ENCODE measurements at regions not wholly inside any gene's neighbourhood (a gene's known extent, or its start where the extent isn't known, plus 50 kb on each side); places are given as distances from the start of the nearest gene placed in this dataset.
"Not testable (repeated sequence)": the region's sequence is repeated elsewhere in the genome, so short reads cannot be mapped to it uniquely, and the experiment has no call there.

- Histone ChIP-seq H3K36me3 (ENCODE audit: control insufficient read depth, insufficient read depth, low read length) (no peaks in the 10 kb centered on the region), H3K27ac (ENCODE audit: low read depth, low read length) (no peak overlapping the region), H3K4me1 (ENCODE audit: control insufficient read depth, insufficient read depth, low read length) (no peaks in the 10 kb centered on the region), H3K27me3 (ENCODE audit: control insufficient read depth, insufficient read depth, low read length) (no peaks in the 10 kb centered on the region), H3K4me3 (ENCODE audit: low read depth, low read length) (no peak overlapping the region), H3K9me3 (ENCODE audit: control insufficient read depth, insufficient read depth, low read length) (peaks cover 6% of the 10 kb centered on the region)
- no peak for DNase-seq (ENCODE audit: low read depth in 4 of 6, low spot score in 6 of 6)
Measured at GRCh38 chr14:59009967-59010366, 178.5 kb upstream of the DAAM1 start.

- Histone ChIP-seq H3K9me3 (ENCODE audit: control insufficient read depth, insufficient read depth, low read length) (peaks cover 6% of the 10 kb centered on the region), H3K4me3 (ENCODE audit: low read depth, low read length) (no peak overlapping the region), H3K4me1 (ENCODE audit: control insufficient read depth, insufficient read depth, low read length) (no peaks in the 10 kb centered on the region), H3K27me3 (ENCODE audit: control insufficient read depth, insufficient read depth, low read length) (no peaks in the 10 kb centered on the region), H3K27ac (ENCODE audit: low read depth, low read length) (no peak overlapping the region), H3K36me3 (ENCODE audit: control insufficient read depth, insufficient read depth, low read length) (no peaks in the 10 kb centered on the region)
- DNase-seq (ENCODE audit: low read depth in 4 of 6, low spot score in 6 of 6), result no peak
- 87% methylated on average over 5 of the region's 7 CpGs for WGBS (ENCODE audit: insufficient coverage)
Measured at GRCh38 chr14:59013672-59014298, 174.7 kb upstream of the DAAM1 start.

DNA sequence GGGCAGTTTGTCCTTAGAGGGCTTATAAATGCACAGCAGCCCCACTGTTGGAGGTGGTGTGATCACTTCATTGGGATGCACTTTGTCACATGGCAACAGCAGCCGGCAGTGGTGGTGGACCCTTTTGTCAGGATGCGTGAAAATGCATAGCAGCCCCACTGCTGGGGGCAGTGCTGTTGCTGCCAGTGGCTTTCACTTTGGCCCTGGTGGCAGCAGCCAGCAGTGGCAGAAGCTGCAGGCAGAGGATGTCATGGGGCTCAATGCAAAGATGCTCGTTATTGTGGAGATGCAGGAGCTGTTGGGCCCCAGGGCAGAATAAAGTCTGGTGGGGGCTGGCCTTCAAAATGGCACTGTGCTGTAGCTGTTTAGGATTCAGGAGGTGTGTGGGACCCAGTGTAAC lies 173.0 kb upstream of the DAAM1 start:
- Histone ChIP-seq H3K4me1 (ENCODE audit: control insufficient read depth, insufficient read depth, low read length) (no peaks in the 10 kb centered on the region), H3K4me3 (ENCODE audit: low read depth, low read length) (no peak overlapping the region), H3K9me3 (ENCODE audit: control insufficient read depth, insufficient read depth, low read length) (peaks cover 6% of the 10 kb centered on the region), H3K27me3 (ENCODE audit: control insufficient read depth, insufficient read depth, low read length) (no peaks in the 10 kb centered on the region), H3K36me3 (ENCODE audit: control insufficient read depth, insufficient read depth, low read length) (no peaks in the 10 kb centered on the region), H3K27ac (ENCODE audit: low read depth, low read length) (no peak overlapping the region)
- 27% methylated on average over 3 of the region's 3 CpGs for WGBS (ENCODE audit: insufficient coverage)
- no peak for DNase-seq (ENCODE audit: low read depth in 4 of 6, low spot score in 6 of 6)

- Histone ChIP-seq H3K4me1 (ENCODE audit: control insufficient read depth, insufficient read depth, low read length) (no peaks in the 10 kb centered on the region), H3K27ac (ENCODE audit: low read depth, low read length) (no peak overlapping the region), H3K36me3 (ENCODE audit: control insufficient read depth, insufficient read depth, low read length) (no peaks in the 10 kb centered on the region), H3K4me3 (ENCODE audit: low read depth, low read length) (no peak overlapping the region), H3K27me3 (ENCODE audit: control insufficient read depth, insufficient read depth, low read length) (no peaks in the 10 kb centered on the region), H3K9me3 (ENCODE audit: control insufficient read depth, insufficient read depth, low read length) (peaks cover 5% of the 10 kb centered on the region)
- DNase-seq (ENCODE audit: low read depth in 4 of 6, low spot score in 6 of 6), result peak in 1 of 6 donors; percentile 31
- 100% methylated on average over 1 of the region's 5 CpGs for WGBS (ENCODE audit: insufficient coverage)
Measured at GRCh38 chr14:59017285-59017965, 171.0 kb upstream of the DAAM1 start.

- Histone ChIP-seq H3K4me1 (ENCODE audit: control insufficient read depth, insufficient read depth, low read length) (no peaks in the 10 kb centered on the region), H3K9me3 (ENCODE audit: control insufficient read depth, insufficient read depth, low read length) (peaks cover 2% of the 10 kb centered on the region), H3K27me3 (ENCODE audit: control insufficient read depth, insufficient read depth, low read length) (no peaks in the 10 kb centered on the region), H3K36me3 (ENCODE audit: control insufficient read depth, insufficient read depth, low read length) (no peaks in the 10 kb centered on the region), H3K27ac (ENCODE audit: low read depth, low read length) (no peak overlapping the region), H3K4me3 (ENCODE audit: low read depth, low read length) (no peak overlapping the region)
- DNase-seq (ENCODE audit: low read depth in 4 of 6, low spot score in 6 of 6), result no peak
- no CpG with 5 or more reads among the region's 2 CpGs for WGBS (ENCODE audit: insufficient coverage)
Measured at GRCh38 chr14:59018460-59018859, 170.0 kb upstream of the DAAM1 start.

- 79% methylated on average over 3 of the region's 3 CpGs for WGBS (ENCODE audit: insufficient coverage)
Measured at GRCh38 chr14:59018978-59019377, 169.5 kb upstream of the DAAM1 start.

GRCh38 chr14:59020382-59020781 lies 168.1 kb upstream of the DAAM1 start:
- DNase-seq (ENCODE audit: low read depth in 4 of 6, low spot score in 6 of 6), result peak in 2 of 6 donors; percentile 31 to 53
- no CpG with 5 or more reads among the region's 1 CpG for WGBS (ENCODE audit: insufficient coverage)
- H3K9me3 ChIP-seq (ENCODE audit: control insufficient read depth, insufficient read depth, low read length), result no peaks in the 10 kb centered on the region
- H3K4me3 ChIP-seq (ENCODE audit: low read depth, low read length), result no peak overlapping the region
- no peaks in the 10 kb centered on the region for H3K4me1 ChIP-seq (ENCODE audit: control insufficient read depth, insufficient read depth, low read length)
- no peaks in the 10 kb centered on the region for H3K36me3 ChIP-seq (ENCODE audit: control insufficient read depth, insufficient read depth, low read length)
- H3K27me3 ChIP-seq (ENCODE audit: control insufficient read depth, insufficient read depth, low read length), result no peaks in the 10 kb centered on the region
- H3K27ac ChIP-seq (ENCODE audit: low read depth, low read length), result no peak overlapping the region

More at GRCh38 chr14:59018978-59019377, 169.5 kb upstream of the DAAM1 start:
- DNase-seq (ENCODE audit: low read depth in 4 of 6, low spot score in 6 of 6), result no peak
- Histone ChIP-seq H3K9me3 (ENCODE audit: control insufficient read depth, insufficient read depth, low read length) (no peaks in the 10 kb centered on the region), H3K36me3 (ENCODE audit: control insufficient read depth, insufficient read depth, low read length) (no peaks in the 10 kb centered on the region), H3K4me3 (ENCODE audit: low read depth, low read length) (no peak overlapping the region), H3K27ac (ENCODE audit: low read depth, low read length) (no peak overlapping the region), H3K4me1 (ENCODE audit: control insufficient read depth, insufficient read depth, low read length) (no peaks in the 10 kb centered on the region), H3K27me3 (ENCODE audit: control insufficient read depth, insufficient read depth, low read length) (no peaks in the 10 kb centered on the region)

GRCh38 chr14:59022144-59022543 lies 166.3 kb upstream of the DAAM1 start:
- no peak for DNase-seq (ENCODE audit: low read depth in 4 of 6, low spot score in 6 of 6)
- Histone ChIP-seq H3K9me3 (ENCODE audit: control insufficient read depth, insufficient read depth, low read length) (peaks cover 1% of the 10 kb centered on the region), H3K27ac (ENCODE audit: low read depth, low read length) (no peak overlapping the region), H3K27me3 (ENCODE audit: control insufficient read depth, insufficient read depth, low read length) (no peaks in the 10 kb centered on the region), H3K4me3 (ENCODE audit: low read depth, low read length) (no peak overlapping the region), H3K4me1 (ENCODE audit: control insufficient read depth, insufficient read depth, low read length) (no peaks in the 10 kb centered on the region), H3K36me3 (ENCODE audit: control insufficient read depth, insufficient read depth, low read length) (no peaks in the 10 kb centered on the region)
- 85% methylated on average over 3 of the region's 4 CpGs for WGBS (ENCODE audit: insufficient coverage)

DNA sequence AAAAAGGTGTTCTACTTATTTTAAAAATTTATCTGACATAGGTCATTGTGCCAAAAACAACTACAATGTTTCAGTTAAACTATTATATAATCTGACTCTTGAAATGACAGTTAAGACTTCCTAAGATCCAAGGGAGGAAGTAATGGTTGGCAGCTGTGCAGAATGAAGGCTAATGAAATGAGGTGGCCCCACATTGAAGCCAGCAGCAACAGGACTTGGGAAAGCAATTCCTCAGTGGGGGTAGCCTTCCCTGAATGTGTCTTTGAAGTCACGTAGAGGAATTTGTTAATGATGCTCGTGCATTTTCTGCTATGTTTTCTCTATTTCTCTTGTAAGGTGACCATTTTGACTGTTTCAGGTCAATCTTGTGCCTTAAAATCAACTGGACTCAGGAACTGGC lies 162.4 kb upstream of the DAAM1 start:
- peaks cover 1% of the 10 kb centered on the region for H3K9me3 ChIP-seq (ENCODE audit: control insufficient read depth, insufficient read depth, low read length)
- no peak for DNase-seq (ENCODE audit: low read depth in 4 of 6, low spot score in 6 of 6)
- no peaks in the 10 kb centered on the region for H3K27me3 ChIP-seq (ENCODE audit: control insufficient read depth, insufficient read depth, low read length)
- no peak overlapping the region for H3K27ac ChIP-seq (ENCODE audit: low read depth, low read length)
- WGBS (ENCODE audit: insufficient coverage), result 100% methylated on average over 2 of the region's 2 CpGs
- H3K4me1 ChIP-seq (ENCODE audit: control insufficient read depth, insufficient read depth, low read length), result no peaks in the 10 kb centered on the region
- H3K4me3 ChIP-seq (ENCODE audit: low read depth, low read length), result no peak overlapping the region
- H3K36me3 ChIP-seq (ENCODE audit: control insufficient read depth, insufficient read depth, low read length), result no peaks in the 10 kb centered on the region

DNA sequence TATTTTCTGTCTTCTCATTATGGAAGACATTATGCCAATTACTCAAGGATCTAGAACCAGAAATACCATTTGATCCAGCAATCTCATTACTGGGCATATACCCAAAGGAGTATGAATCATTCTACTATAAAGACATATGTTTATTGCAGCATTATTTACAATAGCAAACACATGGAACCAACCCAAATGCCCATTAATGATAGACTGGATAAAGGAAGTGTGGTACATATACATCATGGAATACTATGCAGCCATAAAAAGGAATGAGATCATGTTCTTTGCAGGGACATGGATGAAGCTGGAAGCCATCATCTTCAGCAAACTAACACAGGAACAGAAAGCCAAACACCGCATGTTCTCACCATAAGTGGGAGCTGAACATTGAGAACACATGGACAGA lies 161.8 kb upstream of the DAAM1 start:
- H3K27ac ChIP-seq (ENCODE audit: low read depth, low read length); H3K9me3 ChIP-seq (ENCODE audit: control insufficient read depth, insufficient read depth, low read length); H3K36me3 ChIP-seq (ENCODE audit: control insufficient read depth, insufficient read depth, low read length); H3K4me3 ChIP-seq (ENCODE audit: low read depth, low read length); DNase-seq (ENCODE audit: low read depth in 4 of 6, low spot score in 6 of 6); H3K27me3 ChIP-seq (ENCODE audit: control insufficient read depth, insufficient read depth, low read length); H3K4me1 ChIP-seq (ENCODE audit: control insufficient read depth, insufficient read depth, low read length): not testable (repeated sequence)
- WGBS (ENCODE audit: insufficient coverage), result no CpG with 5 or more reads among the region's 1 CpG
